ENCODE measurements at regions not wholly inside any gene's neighbourhood (a gene's known extent, or its start where the extent isn't known, plus 50 kb on each side); places are given as distances from the start of the nearest gene placed in this dataset.
"Not testable (repeated sequence)": the region's sequence is repeated elsewhere in the genome, so short reads cannot be mapped to it uniquely, and the experiment has no call there.

GRCh38 chr2:122070241-122070731 is 314.8 kb downstream of the TSN start:
- no peak for DNase-seq (ENCODE audit: low read depth)

- no peak for DNase-seq (ENCODE audit: low read depth)
These were observed 317.2 kb downstream of the TSN start for GRCh38 chr2:122072666-122073065.

GRCh38 chr2:122074201-122074600 is 318.8 kb downstream of the TSN start:
- DNase-seq (ENCODE audit: low read depth): no peak

GRCh38 chr2:122075381-122075780 is 319.9 kb downstream of the TSN start:
- no peak for DNase-seq (ENCODE audit: low read depth)

- DNase-seq (ENCODE audit: low read depth): no peak
These were observed 321.7 kb downstream of the TSN start for GRCh38 chr2:122077114-122077513.

GRCh38 chr2:122077771-122078170 is 322.3 kb downstream of the TSN start:
- DNase-seq (ENCODE audit: low read depth): no peak

GRCh38 chr2:122078451-122078850 is 323.0 kb downstream of the TSN start:
- no peak for DNase-seq (ENCODE audit: low read depth)

GRCh38 chr2:122079844-122080243 is 324.4 kb downstream of the TSN start:
- no peak for DNase-seq (ENCODE audit: low read depth)

GRCh38 chr2:122080316-122080715 is 324.9 kb downstream of the TSN start:
- no peak for DNase-seq (ENCODE audit: low read depth)

GRCh38 chr2:122080871-122081270 is 325.4 kb downstream of the TSN start:
- DNase-seq (ENCODE audit: low read depth): no peak

- DNase-seq (ENCODE audit: low read depth): no peak
These were observed 326.3 kb downstream of the TSN start for GRCh38 chr2:122081751-122082150.

- DNase-seq (ENCODE audit: low read depth): no peak
These were observed 328.0 kb downstream of the TSN start for GRCh38 chr2:122083256-122084048.

- DNase-seq (ENCODE audit: low read depth): not testable (repeated sequence)
These were observed 330.2 kb downstream of the TSN start for GRCh38 chr2:122085672-122086071.

- no peak for DNase-seq (ENCODE audit: low read depth)
These were observed 339.1 kb downstream of the TSN start for GRCh38 chr2:122094557-122094956.

GRCh38 chr2:122096761-122097160 is 341.3 kb downstream of the TSN start:
- DNase-seq (ENCODE audit: low read depth): no peak

- no peak for DNase-seq (ENCODE audit: low read depth)
These were observed 342.9 kb downstream of the TSN start for GRCh38 chr2:122098306-122098705.

GRCh38 chr2:122100346-122100745 is 344.9 kb downstream of the TSN start:
- DNase-seq (ENCODE audit: low read depth): no peak

- DNase-seq (ENCODE audit: low read depth): no peak
These were observed 345.3 kb downstream of the TSN start for GRCh38 chr2:122100756-122101155.

- DNase-seq (ENCODE audit: low read depth): no peak
These were observed 345.9 kb downstream of the TSN start for GRCh38 chr2:122101319-122101718.

- no peak for DNase-seq (ENCODE audit: low read depth)
These were observed 349.9 kb downstream of the TSN start for GRCh38 chr2:122105171-122105876.

- DNase-seq (ENCODE audit: low read depth): no peak
These were observed 350.4 kb downstream of the TSN start for GRCh38 chr2:122105877-122106206.

- DNase-seq (ENCODE audit: low read depth): no peak
These were observed 352.7 kb downstream of the TSN start for GRCh38 chr2:122108186-122108585.

- DNase-seq (ENCODE audit: low read depth): no peak
These were observed 357.0 kb downstream of the TSN start for GRCh38 chr2:122112216-122113005.

Data from stimulated activated CD4-positive, alpha-beta T cell treated with anti-CD3 and anti-CD28 coated beads, Interleukin-2, amount 100 ng/mL, for 4 hours (primary cell).